ENCODE measurements at regions not wholly inside any gene's neighbourhood (a gene's known extent, or its start where the extent isn't known, plus 50 kb on each side); places are given as distances from the start of the nearest gene placed in this dataset.

DNA sequence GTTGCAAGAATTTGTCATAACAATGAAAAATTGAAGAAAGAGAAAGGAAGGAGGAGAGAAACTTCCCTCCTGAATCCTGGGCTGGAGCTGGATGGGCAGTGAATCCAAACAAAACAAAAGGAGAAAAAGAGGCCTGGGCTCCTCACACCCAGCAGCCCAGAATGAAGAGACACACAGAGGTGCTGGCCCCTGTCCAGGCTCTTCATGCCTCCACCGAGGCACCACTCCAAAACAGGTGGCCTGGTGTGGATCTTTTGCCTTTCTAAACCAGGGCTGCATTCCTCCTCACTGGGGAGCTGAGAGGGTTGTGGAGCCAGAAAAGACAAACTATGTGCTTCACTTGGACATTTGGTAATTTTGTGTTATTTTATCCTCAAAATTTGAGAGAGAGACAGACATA, 76.0 kb downstream of the FAM124B start:
- H3K4me3 Mint-ChIP-seq = no peak overlapping the region
- no peaks in the 10 kb centered on the region for H3K9me3 Mint-ChIP-seq
- H3K27me3 Mint-ChIP-seq (ENCODE audit: low read depth) = peaks cover 25% of the 10 kb centered on the region
- no peaks in the 10 kb centered on the region for H3K36me3 Mint-ChIP-seq (ENCODE audit: low read depth)
- DNase-seq (ENCODE audit: low spot score) = no peak
- H3K27ac Mint-ChIP-seq = no peak overlapping the region
- no peaks in the 10 kb centered on the region for H3K4me1 Mint-ChIP-seq (ENCODE audit: low read depth)

DNA sequence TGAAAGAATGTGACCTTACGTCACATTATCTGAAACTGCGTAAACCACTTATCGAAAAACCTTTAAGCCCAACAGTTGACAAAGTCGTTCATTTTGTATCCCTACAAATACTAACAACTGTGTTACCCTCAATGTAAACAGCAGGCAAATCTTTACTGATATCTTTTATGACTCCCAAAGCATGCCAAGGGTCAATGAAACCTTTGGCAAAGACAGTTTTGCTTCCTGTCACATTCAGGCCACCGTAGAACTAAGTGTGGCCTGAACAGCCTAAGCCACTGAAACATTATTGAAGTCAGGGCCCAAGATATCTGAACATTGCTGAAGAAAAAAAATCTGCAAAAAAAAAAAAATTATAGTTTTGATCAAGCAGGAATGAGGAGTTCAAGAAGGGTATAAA, 77.3 kb downstream of the FAM124B start:
- H3K9me3 Mint-ChIP-seq = no peaks in the 10 kb centered on the region
- no peak overlapping the region for H3K4me3 Mint-ChIP-seq
- no peak for DNase-seq (ENCODE audit: low spot score)
- peaks cover 26% of the 10 kb centered on the region for H3K27me3 Mint-ChIP-seq (ENCODE audit: low read depth)
- H3K4me1 Mint-ChIP-seq (ENCODE audit: low read depth) = no peaks in the 10 kb centered on the region
- H3K36me3 Mint-ChIP-seq (ENCODE audit: low read depth) = no peaks in the 10 kb centered on the region
- H3K27ac Mint-ChIP-seq = no peak overlapping the region

DNA sequence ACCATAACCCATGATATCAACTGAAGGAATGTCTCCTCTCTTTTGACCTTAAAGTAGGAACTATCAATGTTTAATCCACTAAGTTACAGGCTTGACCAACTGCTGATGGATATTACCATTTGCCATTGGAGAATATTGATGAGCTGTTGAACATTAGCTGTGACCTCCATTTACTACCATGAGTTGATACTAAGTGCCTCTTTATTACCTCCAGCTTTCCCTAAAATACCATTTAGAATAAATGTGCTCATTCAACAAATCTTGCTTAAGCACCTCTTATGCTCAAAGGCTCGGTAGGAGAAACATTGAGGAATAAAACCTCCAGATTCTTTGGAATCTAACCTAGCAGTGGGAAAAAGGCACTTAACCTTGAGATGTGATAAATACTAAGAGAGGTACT, 81.2 kb downstream of the FAM124B start:
- Mint-ChIP-seq H3K4me1 (ENCODE audit: low read depth) (no peaks in the 10 kb centered on the region), H3K27me3 (ENCODE audit: low read depth) (peaks cover 15% of the 10 kb centered on the region), H3K27ac (no peak overlapping the region), H3K9me3 (no peaks in the 10 kb centered on the region), H3K4me3 (no peak overlapping the region), H3K36me3 (ENCODE audit: low read depth) (no peaks in the 10 kb centered on the region)
- no peak for DNase-seq (ENCODE audit: low spot score)

DNA sequence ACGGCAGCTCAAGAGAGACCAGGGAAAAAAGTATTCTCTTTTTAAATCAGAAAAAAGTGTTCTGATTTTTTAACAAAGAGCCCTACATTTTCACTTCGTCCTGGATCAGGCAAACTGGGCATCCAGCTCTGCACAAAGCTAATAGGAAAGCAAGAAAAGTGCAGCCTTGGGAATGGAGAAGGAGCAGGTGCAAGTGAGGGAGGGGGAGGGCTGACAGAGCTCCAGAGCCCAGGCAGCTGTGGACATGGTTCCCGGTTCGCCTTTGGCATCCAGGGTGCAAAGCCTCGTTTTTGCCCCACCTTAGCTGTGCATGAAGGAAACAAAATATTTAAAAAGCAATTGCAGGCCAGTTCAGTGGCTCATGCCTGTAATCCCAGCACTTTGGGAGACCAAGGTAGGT, 82.2 kb downstream of the FAM124B start:
- no peak overlapping the region for H3K4me3 Mint-ChIP-seq
- H3K9me3 Mint-ChIP-seq = no peaks in the 10 kb centered on the region
- no peak overlapping the region for H3K27ac Mint-ChIP-seq
- peaks cover 15% of the 10 kb centered on the region for H3K27me3 Mint-ChIP-seq (ENCODE audit: low read depth)
- no peaks in the 10 kb centered on the region for H3K4me1 Mint-ChIP-seq (ENCODE audit: low read depth)
- no peak for DNase-seq (ENCODE audit: low spot score)
- no peaks in the 10 kb centered on the region for H3K36me3 Mint-ChIP-seq (ENCODE audit: low read depth)

DNA sequence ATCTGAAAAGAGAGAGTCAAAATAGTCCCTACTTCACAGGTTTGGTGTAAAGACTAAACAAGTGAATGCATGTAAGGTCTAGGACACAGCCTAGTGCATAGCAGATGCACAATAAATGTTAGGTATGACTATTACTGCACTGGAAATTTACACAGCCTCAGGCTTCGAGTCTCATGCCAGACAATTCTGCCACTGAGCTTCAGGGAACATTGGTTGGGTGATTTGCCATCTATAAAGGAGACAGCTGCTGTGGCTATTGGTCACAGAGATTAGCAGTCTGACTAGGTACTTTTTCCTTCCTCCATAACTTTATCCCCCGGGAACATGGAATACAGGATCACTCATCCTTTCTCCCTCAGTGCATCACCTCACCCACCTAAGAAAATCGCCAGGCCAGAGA, 89.2 kb downstream of the FAM124B start:
- Mint-ChIP-seq H3K36me3 (ENCODE audit: low read depth) (no peaks in the 10 kb centered on the region), H3K9me3 (no peaks in the 10 kb centered on the region), H3K27me3 (ENCODE audit: low read depth) (peaks cover 8% of the 10 kb centered on the region), H3K27ac (no peak overlapping the region), H3K4me3 (no peak overlapping the region), H3K4me1 (ENCODE audit: low read depth) (peaks cover 4% of the 10 kb centered on the region)
- DNase-seq (ENCODE audit: low spot score) = no peak

DNA sequence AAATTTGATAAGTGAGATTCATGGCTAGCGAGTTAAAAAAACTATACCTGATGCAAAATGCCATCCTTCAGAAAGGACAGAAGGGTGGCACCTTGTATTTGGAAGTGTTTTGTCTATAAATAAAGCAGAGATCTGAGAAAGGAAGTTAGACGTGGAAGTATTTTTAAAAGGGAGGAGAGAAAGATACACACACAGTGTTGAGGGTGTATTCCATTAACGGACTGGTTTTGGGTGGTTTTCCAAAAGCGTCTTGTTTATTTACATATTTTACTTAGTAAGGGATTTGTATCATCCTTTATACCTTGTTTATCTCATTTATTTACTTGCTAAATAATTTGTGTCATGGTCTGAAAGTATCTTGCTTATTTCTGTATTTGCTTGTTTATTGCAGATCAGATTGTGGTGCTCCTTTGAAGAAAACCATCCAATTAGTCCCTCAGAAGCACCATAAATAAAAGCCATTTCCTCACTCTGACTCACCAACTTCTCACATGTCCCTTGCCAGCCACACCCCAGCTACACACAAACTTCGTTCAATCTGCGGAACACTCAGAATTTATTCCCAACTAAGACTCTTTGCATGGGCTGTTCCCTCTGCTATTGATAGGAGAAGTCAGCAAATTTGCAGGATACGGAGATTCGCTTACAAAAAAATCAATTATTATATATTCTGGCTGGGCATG, 90.8 kb downstream of the FAM124B start:
- H3K9me3 Mint-ChIP-seq = no peaks in the 10 kb centered on the region
- H3K4me1 Mint-ChIP-seq (ENCODE audit: low read depth) = peaks cover 4% of the 10 kb centered on the region
- H3K27ac Mint-ChIP-seq = no peak overlapping the region
- no peaks in the 10 kb centered on the region for H3K36me3 Mint-ChIP-seq (ENCODE audit: low read depth)
- no peak overlapping the region for H3K4me3 Mint-ChIP-seq
- no peak for DNase-seq (ENCODE audit: low spot score)
- H3K27me3 Mint-ChIP-seq (ENCODE audit: low read depth) = peaks cover 8% of the 10 kb centered on the region

DNA sequence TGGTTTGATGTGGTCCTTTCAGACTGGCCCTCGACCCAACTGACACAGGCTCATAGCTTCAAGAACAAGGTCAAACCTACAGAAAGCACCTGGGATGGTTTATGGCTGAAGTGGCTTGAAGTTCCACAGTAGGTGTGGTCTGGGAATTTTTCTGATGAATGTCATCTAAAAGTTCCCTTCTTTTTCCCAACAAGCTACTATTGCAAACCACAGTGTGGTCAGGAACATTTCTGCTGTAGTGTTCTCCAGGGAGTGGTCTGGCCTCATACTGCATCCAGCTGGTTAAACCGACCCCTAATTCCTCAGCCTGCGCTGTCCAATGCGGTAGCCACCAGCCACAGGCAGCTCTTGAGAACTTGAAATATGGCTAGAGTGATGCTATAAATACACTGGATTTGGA, 92.7 kb downstream of the FAM124B start:
- Mint-ChIP-seq H3K4me3 (no peak overlapping the region), H3K27ac (no peak overlapping the region), H3K27me3 (ENCODE audit: low read depth) (peaks cover 8% of the 10 kb centered on the region), H3K9me3 (no peaks in the 10 kb centered on the region), H3K36me3 (ENCODE audit: low read depth) (no peaks in the 10 kb centered on the region), H3K4me1 (ENCODE audit: low read depth) (peaks cover 4% of the 10 kb centered on the region)
- no peak for DNase-seq (ENCODE audit: low spot score)

DNA sequence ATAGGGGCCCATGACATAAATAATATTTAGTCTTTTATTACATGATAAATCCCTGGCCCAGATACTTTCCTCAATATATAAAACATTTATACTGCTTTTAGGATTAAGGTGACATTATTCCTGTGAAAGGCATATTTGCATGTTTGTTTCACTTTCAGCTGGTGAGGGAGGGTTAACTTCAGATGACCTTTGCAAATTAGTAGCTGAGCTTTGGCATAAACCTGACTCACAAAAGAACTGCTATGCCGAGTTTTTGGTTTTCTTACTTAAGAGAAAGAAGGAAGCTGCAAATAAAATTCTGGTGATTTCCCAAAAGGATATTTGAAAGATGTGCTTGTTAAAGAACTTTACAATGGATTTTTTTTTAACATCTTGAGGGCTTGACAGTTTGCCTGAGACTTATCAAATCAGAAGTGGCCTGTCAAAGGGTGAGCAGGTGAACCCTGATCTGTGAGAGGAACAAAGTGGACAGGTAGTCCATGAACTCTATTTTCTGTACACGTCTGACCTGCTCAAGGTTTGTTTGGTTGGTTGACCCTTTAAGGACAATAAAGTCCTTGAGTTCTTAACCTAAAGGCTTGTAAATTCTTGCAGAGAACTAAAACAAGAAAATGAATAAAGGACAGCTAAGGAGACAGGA, 93.5 kb downstream of the FAM124B start:
- no peak overlapping the region for H3K27ac Mint-ChIP-seq
- H3K4me1 Mint-ChIP-seq (ENCODE audit: low read depth) = peaks cover 4% of the 10 kb centered on the region
- DNase-seq (ENCODE audit: low spot score) = no peak
- no peak overlapping the region for H3K4me3 Mint-ChIP-seq
- no peaks in the 10 kb centered on the region for H3K36me3 Mint-ChIP-seq (ENCODE audit: low read depth)
- no peaks in the 10 kb centered on the region for H3K9me3 Mint-ChIP-seq
- H3K27me3 Mint-ChIP-seq (ENCODE audit: low read depth) = peaks cover 8% of the 10 kb centered on the region

DNA sequence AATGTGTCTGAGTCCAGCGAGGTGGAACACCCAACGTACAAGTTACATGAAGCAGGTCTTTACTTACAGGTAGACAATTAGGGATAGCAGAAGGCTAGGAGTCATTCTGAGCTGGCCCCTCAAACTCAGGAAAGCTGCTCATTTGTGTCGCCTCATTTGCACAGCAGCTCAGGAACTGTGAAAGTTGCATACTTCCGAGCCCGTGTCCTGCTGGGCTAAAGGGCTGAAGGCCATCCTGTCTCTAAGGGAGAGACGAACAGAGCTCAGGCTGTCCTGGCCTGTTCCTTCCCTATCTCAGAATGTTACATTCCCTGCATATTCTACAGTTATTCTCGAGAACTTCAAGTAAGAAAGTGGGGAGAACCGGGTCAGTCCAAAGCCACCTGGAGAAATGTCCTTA, 99.0 kb downstream of the FAM124B start:
- Mint-ChIP-seq H3K9me3 (no peaks in the 10 kb centered on the region), H3K27ac (no peak overlapping the region), H3K4me3 (no peak overlapping the region), H3K4me1 (ENCODE audit: low read depth) (peaks cover under 1% of the 10 kb centered on the region), H3K27me3 (ENCODE audit: low read depth) (no peaks in the 10 kb centered on the region), H3K36me3 (ENCODE audit: low read depth) (no peaks in the 10 kb centered on the region)
- DNase-seq (ENCODE audit: low spot score) = no peak

DNA sequence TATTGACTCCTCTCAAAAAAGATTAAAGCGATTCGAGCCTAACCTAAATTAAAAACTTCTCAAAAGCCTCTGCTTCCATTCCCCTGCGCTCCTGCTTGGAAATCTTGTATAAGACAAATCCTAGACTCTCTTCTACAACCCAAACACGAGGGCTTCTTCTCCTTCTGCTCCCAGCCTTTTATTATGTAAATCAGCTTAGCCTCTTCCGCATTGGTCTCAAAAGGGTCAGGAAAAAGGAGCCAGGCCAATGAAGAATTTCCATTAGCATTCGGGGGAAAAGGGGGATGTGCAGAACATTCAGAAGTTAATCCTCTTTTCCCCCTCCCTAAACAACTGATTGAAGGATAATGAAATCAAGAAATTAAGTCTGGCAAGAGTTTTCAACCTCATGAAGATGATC, 107.9 kb downstream of the FAM124B start:
- no peak for DNase-seq (ENCODE audit: low spot score)
- peaks cover 29% of the 10 kb centered on the region for H3K27me3 Mint-ChIP-seq (ENCODE audit: low read depth)
- H3K36me3 Mint-ChIP-seq (ENCODE audit: low read depth) = no peaks in the 10 kb centered on the region
- no peaks in the 10 kb centered on the region for H3K4me1 Mint-ChIP-seq (ENCODE audit: low read depth)
- no peak overlapping the region for H3K27ac Mint-ChIP-seq
- H3K4me3 Mint-ChIP-seq = no peak overlapping the region
- no peaks in the 10 kb centered on the region for H3K9me3 Mint-ChIP-seq

DNA sequence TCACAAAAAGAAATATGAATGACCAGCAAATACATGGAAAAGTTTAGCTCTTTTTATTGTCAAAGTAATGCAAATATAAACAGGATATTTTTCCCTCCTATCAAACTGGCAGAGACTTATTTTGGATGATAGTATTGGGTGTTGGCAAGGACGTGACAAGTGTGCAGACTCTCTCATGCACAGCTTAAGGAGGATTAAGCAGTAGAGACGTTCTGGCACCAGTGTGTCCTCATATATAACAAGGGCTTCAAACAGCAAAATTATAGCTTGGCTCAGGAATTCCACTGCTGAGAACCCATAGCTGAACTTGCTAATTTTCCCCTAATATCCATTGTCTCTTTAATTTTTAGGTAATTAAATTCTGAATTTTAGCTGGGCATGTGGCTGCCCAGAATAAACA, 114.4 kb downstream of the FAM124B start:
- Mint-ChIP-seq H3K27ac (no peak overlapping the region), H3K36me3 (ENCODE audit: low read depth) (no peaks in the 10 kb centered on the region), H3K27me3 (ENCODE audit: low read depth) (peaks cover 27% of the 10 kb centered on the region), H3K9me3 (no peaks in the 10 kb centered on the region), H3K4me1 (ENCODE audit: low read depth) (no peaks in the 10 kb centered on the region), H3K4me3 (no peak overlapping the region)
- DNase-seq (ENCODE audit: low spot score) = no peak

DNA sequence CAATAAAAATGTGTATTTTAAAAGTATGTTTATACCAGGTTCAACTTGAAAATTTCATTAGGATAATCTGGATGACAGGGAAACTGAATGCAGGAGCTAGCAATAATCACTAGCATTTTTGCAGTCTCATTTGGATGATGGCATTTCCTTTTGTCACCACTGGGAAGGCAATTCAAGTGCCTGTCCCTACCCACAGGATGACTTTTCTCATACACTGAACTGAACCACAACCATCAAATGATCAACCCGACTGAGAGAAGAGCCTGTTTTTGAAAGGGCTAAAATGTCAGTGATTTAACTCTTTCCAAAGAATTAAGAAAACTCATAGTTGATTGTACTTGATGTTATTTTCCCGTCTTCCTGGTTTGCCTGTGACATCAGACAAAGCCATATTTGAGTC, 115.0 kb downstream of the FAM124B start:
- Mint-ChIP-seq H3K36me3 (ENCODE audit: low read depth) (no peaks in the 10 kb centered on the region), H3K27ac (no peak overlapping the region), H3K4me3 (no peak overlapping the region), H3K27me3 (ENCODE audit: low read depth) (peaks cover 29% of the 10 kb centered on the region), H3K4me1 (ENCODE audit: low read depth) (no peaks in the 10 kb centered on the region), H3K9me3 (no peaks in the 10 kb centered on the region)
- no peak for DNase-seq (ENCODE audit: low spot score)

DNA sequence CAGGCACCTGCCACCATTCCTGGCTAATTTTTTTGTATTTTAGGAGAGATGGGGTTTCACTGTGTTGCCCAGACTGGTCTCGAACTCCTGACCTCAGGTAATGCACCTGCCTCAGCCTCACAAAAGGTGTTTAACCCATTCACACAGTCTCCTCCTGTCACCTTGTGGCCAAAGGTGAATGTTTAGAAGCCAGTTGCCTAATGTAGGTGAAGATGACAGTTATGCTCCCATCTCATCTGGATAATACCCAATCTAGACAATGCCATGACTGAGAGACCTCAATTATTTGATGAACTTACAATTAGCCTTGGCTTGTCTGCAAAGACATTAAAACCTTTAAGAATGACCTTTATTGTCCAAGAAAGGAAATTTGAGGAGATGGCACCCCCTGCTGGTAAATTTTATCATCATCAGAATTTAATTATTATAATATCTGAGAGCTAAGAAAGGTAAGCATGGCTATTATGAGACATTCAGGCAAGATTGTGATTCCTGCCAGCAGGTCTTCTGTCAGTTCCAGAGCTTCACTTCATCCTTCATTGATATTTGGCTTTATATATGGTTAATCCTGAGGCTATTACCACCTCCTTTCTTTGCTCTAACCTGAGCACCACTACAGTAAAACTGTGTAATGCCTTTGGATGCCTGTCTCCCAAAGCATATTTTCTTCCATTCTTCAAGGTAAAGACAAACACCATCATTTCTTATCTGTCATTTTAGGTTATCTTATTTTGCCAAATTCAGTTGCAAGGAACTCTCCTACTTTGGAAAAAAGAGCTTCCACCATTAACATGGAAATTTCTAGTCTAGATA, 117.6 kb downstream of the FAM124B start:
- no peak overlapping the region for H3K27ac Mint-ChIP-seq
- no peaks in the 10 kb centered on the region for H3K4me1 Mint-ChIP-seq (ENCODE audit: low read depth)
- H3K27me3 Mint-ChIP-seq (ENCODE audit: low read depth) = peaks cover 20% of the 10 kb centered on the region
- H3K9me3 Mint-ChIP-seq = no peaks in the 10 kb centered on the region
- no peaks in the 10 kb centered on the region for H3K36me3 Mint-ChIP-seq (ENCODE audit: low read depth)
- no peak for DNase-seq (ENCODE audit: low spot score)
- H3K4me3 Mint-ChIP-seq = no peak overlapping the region

DNA sequence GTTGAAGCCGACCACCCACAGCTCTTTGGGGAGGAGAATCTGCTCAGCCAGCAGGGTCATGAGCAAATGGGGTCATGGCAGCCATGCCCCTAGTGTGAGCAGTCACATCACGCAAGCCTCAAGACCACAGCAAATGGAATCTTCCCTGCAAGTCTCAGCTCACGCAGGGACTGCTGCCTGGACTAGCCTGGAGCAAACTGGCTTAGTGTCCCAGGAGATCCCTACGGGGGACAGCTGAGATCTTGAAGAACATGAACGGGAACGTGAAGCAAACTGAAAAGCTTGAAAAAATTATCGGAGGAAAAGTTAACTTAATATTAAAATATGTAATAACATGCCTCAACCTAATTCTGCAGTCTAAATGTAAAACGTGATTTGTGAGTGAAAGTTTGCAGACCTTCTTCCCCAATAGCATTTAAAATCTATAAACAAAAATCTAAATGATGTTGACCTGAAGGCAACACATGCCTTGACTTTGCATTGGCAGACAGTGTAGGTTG, 118.4 kb downstream of the FAM124B start:
- H3K4me1 Mint-ChIP-seq (ENCODE audit: low read depth) = no peaks in the 10 kb centered on the region

More for the DNA sequence above, 118.4 kb downstream of the FAM124B start:
- Mint-ChIP-seq H3K27ac (no peak overlapping the region), H3K36me3 (ENCODE audit: low read depth) (no peaks in the 10 kb centered on the region), H3K4me3 (no peak overlapping the region), H3K9me3 (no peaks in the 10 kb centered on the region), H3K27me3 (ENCODE audit: low read depth) (peaks cover 15% of the 10 kb centered on the region)
- no peak for DNase-seq (ENCODE audit: low spot score)
